Activated CD4-positive, alpha-beta T cell treated with anti-CD3 and anti-CD28 coated beads for 48 hours (primary cell): ENCODE measurements at regions not wholly inside any gene's neighbourhood (a gene's known extent, or its start where the extent isn't known, plus 50 kb on each side); places are given as distances from the start of the nearest gene placed in this dataset.
"Not testable (repeated sequence)": the region's sequence is repeated elsewhere in the genome, so short reads cannot be mapped to it uniquely, and the experiment has no call there.

ENCODE experiments used
- DNase-seq: peaks from one replicate; pipeline ENCODE4 v3.0.0-alpha.2; 2020

GRCh38 chr2:228568275-228568674, 386.8 kb upstream of the SPHKAP start:
- DNase-seq = not testable (repeated sequence)

GRCh38 chr2:228561816-228562215, 380.3 kb upstream of the SPHKAP start:
- no peak for DNase-seq

- DNase-seq = no peak
Observed at GRCh38 chr2:228559774-228560415, 378.4 kb upstream of the SPHKAP start.

- no peak for DNase-seq
Observed at GRCh38 chr2:228556717-228557116, 375.2 kb upstream of the SPHKAP start.

GRCh38 chr2:228549441-228550007, 368.0 kb upstream of the SPHKAP start:
- no peak for DNase-seq

GRCh38 chr2:228548230-228548629, 366.7 kb upstream of the SPHKAP start:
- no peak for DNase-seq

- DNase-seq = no peak
Observed at GRCh38 chr2:228545748-228546145, 364.3 kb upstream of the SPHKAP start.

- no peak for DNase-seq
Observed at GRCh38 chr2:228545041-228545747, 363.7 kb upstream of the SPHKAP start.

- no peak for DNase-seq
Observed at GRCh38 chr2:228543117-228543516, 361.6 kb upstream of the SPHKAP start.

GRCh38 chr2:228542277-228542676, 360.8 kb upstream of the SPHKAP start:
- no peak for DNase-seq

GRCh38 chr2:228541789-228542188, 360.3 kb upstream of the SPHKAP start:
- DNase-seq = no peak

- DNase-seq = no peak
Observed at GRCh38 chr2:228540976-228541375, 359.5 kb upstream of the SPHKAP start.

GRCh38 chr2:228535396-228535795, 353.9 kb upstream of the SPHKAP start:
- no peak for DNase-seq

GRCh38 chr2:228533156-228533555, 351.7 kb upstream of the SPHKAP start:
- no peak for DNase-seq

- DNase-seq = no peak
Observed at GRCh38 chr2:228532233-228532632, 350.7 kb upstream of the SPHKAP start.

GRCh38 chr2:228527197-228527881, 345.9 kb upstream of the SPHKAP start:
- no peak for DNase-seq

GRCh38 chr2:228526687-228527086, 345.2 kb upstream of the SPHKAP start:
- no peak for DNase-seq

- DNase-seq = no peak
Observed at GRCh38 chr2:228522977-228523376, 341.5 kb upstream of the SPHKAP start.

- DNase-seq = no peak
Observed at GRCh38 chr2:228522276-228522675, 340.8 kb upstream of the SPHKAP start.

- DNase-seq = no peak
Observed at GRCh38 chr2:228519561-228519960, 338.1 kb upstream of the SPHKAP start.

GRCh38 chr2:228516019-228516418, 334.5 kb upstream of the SPHKAP start:
- no peak for DNase-seq

- DNase-seq = not testable (repeated sequence)
Observed at GRCh38 chr2:228513480-228513879, 332.0 kb upstream of the SPHKAP start.

GRCh38 chr2:228509021-228509420, 327.5 kb upstream of the SPHKAP start:
- no peak for DNase-seq

- DNase-seq = no peak
Observed at GRCh38 chr2:228507870-228508269, 326.4 kb upstream of the SPHKAP start.
